HG03575 (cell line): ENCODE measurements at regions not wholly inside any gene's neighbourhood (a gene's known extent, or its start where the extent isn't known, plus 50 kb on each side); places are given as distances from the start of the nearest gene placed in this dataset.

ENCODE experiments used
- ATAC-seq: cut with Tn5 transposase; IDR thresholded peaks from one replicate; pipeline ENCODE4 v1.9.1; 2021; ENCODE audit not compliant: unreplicated experiment, insufficient number of reproducible peaks, low FRiP score; ENCODE audit errors: extremely low read depth

DNA sequence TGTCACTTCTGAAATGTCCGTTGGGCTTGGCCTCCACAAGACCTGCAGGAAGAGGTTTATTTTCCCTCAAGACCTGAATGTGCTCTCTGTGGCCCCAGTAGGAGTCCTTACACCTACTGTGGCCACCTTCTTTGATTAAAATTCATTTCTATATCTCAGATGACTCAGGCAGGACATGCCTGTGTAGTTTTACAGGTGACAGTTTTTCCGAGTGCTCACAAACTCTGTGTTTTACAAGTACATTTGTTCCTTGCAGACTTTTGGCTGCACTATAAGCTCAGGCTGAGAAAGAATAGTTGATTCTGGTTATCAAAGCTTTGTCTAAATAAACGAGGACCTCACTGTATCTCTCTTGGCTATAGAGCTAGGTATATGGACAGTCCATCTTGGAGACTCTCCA lies 257.1 kb downstream of the MAP2K4 start:
- ATAC-seq = no peak

- no peak for ATAC-seq
These were observed 261.4 kb downstream of the MAP2K4 start for GRCh38 chr17:12282056-12282455.

- no peak for ATAC-seq
These were observed 267.3 kb downstream of the MAP2K4 start for GRCh38 chr17:12287953-12288352.

DNA sequence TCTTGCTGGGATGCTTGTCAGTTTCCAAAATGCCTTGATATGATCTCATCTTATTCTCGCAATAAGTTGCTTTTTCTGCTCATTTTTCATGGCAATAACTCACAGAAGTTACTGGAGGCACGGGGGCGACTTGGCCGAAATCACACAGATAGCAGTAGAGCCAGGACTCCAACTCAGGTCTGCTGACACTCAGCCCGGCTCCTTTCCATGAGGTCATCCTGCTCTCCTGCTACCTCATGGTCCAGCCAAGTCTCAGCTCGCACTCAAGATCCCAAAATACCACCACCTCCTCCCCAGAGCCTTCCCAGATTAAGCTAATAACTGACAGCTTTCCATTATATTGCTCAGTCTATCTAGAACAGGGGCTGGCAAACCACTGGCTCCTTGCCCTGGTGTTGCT lies 269.5 kb downstream of the MAP2K4 start:
- no peak for ATAC-seq

- ATAC-seq = no peak
These were observed 275.5 kb downstream of the MAP2K4 start for GRCh38 chr17:12296209-12296625.

DNA sequence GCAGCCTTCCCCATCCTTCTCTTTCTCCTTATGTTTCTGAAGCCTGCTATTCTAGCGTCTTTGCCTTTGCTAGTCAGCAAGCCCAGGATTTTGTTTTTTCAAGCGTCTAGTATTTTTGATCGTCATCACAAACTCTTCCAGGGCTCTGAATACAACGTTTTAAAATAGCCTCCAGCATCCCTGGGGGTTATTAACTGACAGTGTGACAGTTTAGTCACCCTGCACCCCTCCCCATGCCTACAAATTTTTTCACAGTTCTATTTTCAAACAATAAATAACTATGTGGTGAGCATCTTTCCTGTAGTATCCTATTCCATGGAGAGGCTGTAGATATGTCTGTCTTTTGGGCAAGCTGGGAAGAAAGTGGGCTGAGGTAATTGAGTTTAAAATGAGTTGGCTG lies 280.9 kb downstream of the MAP2K4 start:
- ATAC-seq = no peak

- ATAC-seq = no peak
These were observed 282.0 kb downstream of the MAP2K4 start for GRCh38 chr17:12302711-12303110.

DNA sequence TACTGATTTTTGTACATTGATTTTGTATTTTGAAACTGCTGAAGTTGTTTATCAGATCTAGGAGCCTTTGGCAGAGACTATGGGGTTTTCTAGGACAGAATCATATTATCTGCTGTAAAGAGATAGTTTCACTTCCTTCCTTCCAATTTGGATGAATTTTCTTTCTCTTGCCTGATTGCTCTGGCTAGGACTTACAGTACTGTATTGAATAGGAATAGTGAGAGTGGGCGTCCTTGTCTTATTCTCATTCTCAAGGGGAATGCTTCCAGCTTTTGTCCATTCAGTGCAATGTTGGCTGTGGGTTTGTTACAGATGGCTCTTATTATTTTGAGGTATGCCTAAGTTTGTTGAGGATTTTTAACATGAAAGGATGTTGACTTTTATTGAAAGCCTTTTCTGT lies 290.1 kb downstream of the MAP2K4 start:
- ATAC-seq = no peak

GRCh38 chr17:12312692-12313091 lies 292.0 kb downstream of the MAP2K4 start:
- no peak for ATAC-seq

GRCh38 chr17:12313786-12314185 lies 293.1 kb downstream of the MAP2K4 start:
- ATAC-seq = no peak

DNA sequence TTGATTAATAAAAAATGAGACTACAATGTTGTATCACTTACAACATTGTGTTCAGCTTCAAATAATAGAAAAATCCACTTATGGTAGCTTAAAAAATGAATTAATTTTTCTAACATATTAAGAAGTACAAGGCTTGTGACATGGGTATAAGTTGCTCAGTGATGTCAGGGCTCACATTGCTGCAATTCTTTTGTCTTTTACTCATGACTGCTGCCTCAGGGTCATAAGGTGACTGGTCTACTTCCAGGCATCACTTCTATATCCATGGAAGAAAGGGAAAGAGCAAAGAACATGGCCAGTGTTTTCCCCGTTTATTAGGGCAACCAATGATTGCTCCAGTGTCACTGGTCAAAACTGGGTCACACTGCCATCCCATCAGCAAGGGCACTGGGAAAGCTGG lies 295.3 kb downstream of the MAP2K4 start:
- no peak for ATAC-seq

DNA sequence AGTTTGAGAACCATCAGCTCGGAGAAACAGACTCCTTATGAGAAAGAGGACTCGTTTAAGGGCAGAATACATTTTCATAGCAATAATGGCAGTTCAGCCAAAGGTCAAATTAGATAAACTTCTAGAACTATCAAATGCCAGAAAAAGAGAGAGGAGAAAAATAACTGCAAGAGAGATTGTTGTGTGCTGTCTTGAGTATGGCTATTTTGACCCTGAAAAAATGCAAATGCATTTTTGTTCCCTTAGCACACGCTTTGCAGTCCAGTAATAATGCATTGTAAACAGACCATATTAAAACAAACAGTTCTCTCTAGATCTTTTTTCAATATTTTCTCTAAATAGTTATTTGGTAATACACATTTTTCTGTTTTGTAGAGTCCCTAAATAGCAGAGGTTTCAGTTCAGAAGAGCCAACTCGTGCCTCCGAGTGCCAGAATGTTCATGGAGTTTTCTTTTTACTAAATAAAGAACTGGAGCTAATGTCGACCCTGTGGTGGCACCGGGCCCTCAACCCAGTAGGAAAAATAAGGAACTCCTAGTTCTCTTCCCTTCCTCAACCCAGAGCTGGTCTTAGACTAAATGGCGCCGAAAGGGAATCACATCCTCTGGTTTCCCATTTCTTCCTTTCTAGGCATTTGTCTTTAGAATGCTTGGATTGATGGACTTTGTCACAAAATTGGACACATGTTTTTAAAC lies 298.0 kb downstream of the MAP2K4 start:
- no peak for ATAC-seq

DNA sequence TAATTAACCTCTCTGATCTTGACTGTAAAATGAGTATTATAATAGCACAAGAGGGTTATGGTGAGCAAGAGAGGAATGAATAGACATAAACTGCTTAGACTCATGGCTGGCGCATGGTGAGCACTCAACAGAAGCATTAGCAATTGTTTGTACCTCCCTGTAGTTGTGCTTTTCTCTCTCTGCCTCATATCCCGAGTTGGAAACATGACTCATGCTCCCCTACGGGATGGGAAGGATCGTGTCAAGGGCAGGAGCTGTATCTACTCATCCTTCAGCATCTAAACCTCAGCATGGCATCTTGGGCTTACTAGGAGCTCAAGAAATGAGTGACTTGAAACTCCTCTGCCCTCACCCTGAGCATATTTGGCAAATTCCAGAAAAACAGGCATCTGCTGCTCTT lies 299.6 kb downstream of the MAP2K4 start:
- ATAC-seq = no peak

DNA sequence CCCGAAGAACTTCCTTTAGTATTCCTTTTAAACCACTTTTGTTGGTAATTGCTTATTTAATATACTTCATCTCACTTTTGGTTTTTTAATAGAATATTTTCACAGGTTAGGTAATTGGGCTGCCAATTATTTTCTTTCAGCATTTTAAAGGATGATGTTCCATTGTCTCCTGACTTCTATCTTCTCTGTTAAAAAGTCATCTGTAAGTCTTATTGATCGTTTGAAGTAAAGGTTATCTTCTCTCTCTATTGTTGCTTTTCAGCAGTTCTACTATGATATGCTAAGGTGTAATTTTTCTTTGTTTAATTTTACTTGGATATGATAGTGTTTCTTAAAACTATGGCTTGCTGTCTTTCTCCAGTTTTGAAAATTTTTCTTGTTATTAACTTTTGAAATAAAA lies 307.5 kb downstream of the MAP2K4 start:
- no peak for ATAC-seq

DNA sequence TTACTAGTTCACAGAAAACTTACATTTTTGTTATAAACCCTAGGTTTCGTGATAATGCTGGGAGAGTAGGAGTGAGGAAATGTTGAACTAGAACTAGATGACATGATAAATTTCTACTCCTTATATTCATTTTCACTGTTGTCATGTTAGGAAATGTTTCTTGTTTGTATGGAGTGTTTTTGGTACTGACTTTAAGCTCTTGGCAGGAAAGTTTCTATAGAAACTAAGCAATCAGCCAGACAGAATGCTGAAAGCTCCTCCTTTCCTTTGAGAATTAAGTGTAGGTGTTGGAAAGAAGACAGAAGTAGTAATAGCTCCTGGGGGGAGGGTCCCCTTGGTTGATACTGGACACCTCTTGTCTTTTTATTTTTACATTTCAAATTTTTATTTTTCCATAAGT lies 309.8 kb downstream of the MAP2K4 start:
- no peak for ATAC-seq

DNA sequence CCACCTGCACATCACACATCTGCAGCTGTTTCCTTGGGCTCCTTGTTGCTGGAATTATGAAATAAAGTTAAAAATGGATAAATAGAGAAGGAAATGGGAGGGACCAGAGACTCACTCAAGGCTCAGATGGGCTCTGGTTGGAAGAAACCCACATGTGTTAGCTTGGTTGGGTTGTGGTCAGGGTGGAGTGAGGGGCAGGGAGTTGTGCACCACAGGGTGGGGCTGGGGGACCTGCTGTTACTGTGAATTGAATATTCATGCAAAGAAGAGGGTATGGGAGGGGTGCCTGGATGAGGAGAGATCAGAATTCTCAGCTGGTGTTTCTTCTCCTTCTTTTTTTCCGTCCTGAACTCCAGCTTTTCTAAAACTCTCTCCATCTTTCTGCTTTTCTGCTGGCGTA lies 320.7 kb downstream of the MAP2K4 start:
- no peak for ATAC-seq

DNA sequence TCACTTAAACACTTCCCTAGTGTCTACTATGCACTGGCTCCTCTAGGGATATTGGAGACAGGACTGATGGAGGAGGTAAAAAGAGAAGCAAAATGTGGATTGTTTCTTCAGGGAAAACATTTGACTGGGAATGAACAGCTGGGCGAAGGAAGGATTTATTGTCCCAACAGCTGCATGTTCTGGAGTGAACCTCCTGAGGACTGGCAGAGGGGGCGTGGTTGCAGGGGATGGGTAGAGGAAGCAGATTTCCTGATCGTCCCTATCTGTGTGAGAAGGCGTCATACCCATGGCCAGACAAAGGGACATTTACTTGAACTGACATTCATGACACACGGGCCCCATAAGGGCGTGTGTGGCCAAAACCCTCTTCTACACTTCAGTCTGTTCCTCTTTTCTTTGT lies 321.5 kb downstream of the MAP2K4 start:
- ATAC-seq = no peak

DNA sequence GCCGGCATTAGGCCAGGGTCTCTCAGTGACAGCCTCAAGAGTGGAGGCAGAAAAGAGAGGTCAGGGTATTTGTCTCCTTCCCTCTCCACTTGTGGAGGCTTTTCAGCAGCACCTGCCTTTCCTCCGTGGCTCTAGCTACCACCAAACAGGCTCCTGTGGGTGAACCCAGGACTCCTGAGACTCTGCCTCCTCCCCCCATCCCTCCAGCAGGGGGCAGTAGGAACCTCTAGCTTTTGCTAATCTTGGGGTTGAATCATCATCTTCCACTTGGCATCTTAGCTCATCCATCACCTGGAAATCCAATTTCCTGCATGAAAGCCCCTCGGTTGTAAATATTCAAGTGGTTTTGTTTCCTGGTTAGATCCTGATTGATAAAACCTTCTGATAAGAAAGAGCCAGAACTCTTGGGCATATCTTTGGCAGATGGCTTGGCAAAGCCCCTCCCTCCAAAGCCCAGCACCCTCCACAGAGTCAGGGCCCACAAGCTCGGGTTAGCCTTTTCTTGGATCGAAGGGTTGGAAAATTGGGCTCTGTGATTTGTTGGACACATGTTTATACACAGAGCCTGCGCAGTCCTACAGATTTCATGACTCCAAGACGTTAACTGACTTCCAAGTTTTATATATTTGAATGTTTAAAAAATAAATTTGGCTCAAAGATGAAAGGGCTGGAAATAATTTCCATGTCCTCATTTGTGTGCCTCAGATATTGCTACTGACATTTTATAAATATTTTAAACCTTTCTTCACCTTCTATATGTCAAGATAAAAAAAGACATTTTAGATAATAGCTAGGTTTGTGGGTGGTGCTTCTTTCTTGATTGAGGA lies 322.1 kb downstream of the MAP2K4 start:
- no peak for ATAC-seq

DNA sequence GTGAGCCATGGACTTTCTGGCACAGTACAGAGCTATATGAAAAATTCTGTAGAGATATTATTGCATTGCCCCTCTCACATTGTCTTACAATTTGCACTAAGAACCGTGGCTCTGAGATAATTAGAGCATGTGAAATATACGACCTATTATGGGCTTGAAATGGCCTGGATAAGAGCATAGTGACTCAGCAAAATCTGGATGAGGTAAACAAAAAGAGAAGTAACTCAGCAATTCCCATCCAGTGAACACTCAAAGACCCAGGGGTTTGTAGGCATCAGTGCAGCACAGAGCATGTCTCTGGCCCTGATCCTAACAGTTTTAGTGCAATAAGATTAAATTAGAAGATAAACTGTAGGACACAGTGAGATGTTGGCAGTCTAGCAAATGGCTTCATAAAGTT lies 317.2 kb upstream of the MYOCD start:
- ATAC-seq = no peak

DNA sequence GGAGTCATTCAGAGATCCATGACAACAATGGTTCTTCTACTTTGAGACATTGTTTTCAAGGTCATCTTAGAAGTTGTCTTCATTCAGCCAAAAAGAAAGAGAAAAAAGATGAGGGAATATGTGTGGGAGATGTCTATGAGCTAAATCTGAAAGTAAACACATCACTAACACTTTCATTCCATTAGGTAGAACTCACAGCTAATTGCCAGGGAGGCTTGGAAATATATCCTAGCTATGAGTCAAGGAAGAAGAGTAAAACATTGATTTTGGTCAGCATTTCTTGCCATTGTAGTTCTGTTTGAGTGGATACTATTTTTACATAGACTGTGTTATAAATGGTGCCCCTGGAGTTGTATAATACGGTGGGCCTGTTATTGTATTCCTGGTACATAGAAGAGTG lies 316.4 kb upstream of the MYOCD start:
- ATAC-seq = no peak

- no peak for ATAC-seq
These were observed 313.6 kb upstream of the MYOCD start for GRCh38 chr17:12352127-12352526.
